ENCODE measurements at regions not wholly inside any gene's neighbourhood (a gene's known extent, or its start where the extent isn't known, plus 50 kb on each side); places are given as distances from the start of the nearest gene placed in this dataset.

DNA sequence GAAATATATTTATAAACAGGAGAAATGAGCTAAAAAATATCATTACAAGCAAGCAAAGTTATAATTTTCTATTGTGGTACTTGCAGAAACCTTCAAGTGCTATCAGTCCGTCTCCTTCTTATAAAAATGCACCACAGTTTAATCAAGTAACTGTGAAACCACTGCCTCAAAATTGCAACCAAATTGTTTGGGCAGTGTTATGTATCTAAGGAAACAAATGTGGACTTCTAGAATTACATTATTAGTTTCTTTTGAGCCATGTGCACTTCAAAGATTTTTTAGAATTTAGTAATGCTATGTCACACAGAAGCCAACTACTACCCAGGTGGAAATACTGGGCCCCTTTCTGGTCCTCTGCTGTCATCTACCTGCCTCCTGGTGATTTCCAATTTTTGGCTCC lies 495.6 kb downstream of the NYAP2 start:
- CTCF ChIA-PET, result no interaction called here
- H3K4me1 Mint-ChIP-seq (ENCODE audit: low read depth), result no peaks in the 10 kb centered on the region
- H3K27ac Mint-ChIP-seq, result no peak overlapping the region
- Histone ChIP-seq H3K27ac (ENCODE audit: low read depth in 1 of 2, low read length in 2 of 2) (no peak overlapping the region), H3K27me3 (ENCODE audit: control insufficient read depth in 1 of 2, insufficient read depth in 2 of 2, low read length in 2 of 2) (no peaks in the 10 kb centered on the region), H3K36me3 (ENCODE audit: insufficient read depth, low read length) (no peaks in the 10 kb centered on the region), H3K4me3 (ENCODE audit: low read length) (no peak overlapping the region), H3K4me1 (ENCODE audit: insufficient read depth, low read length) (no peaks in the 10 kb centered on the region), H3K9me3 (ENCODE audit: control insufficient read depth in 1 of 2, insufficient read depth in 1 of 2, low read length in 2 of 2) (no peaks in the 10 kb centered on the region)
- H3K27me3 Mint-ChIP-seq, result peaks cover 19% of the 10 kb centered on the region
- H3K9me3 Mint-ChIP-seq, result no peaks in the 10 kb centered on the region
- POLR2A ChIA-PET, result no interaction called here
- TF ChIP-seq, protein P1, sequence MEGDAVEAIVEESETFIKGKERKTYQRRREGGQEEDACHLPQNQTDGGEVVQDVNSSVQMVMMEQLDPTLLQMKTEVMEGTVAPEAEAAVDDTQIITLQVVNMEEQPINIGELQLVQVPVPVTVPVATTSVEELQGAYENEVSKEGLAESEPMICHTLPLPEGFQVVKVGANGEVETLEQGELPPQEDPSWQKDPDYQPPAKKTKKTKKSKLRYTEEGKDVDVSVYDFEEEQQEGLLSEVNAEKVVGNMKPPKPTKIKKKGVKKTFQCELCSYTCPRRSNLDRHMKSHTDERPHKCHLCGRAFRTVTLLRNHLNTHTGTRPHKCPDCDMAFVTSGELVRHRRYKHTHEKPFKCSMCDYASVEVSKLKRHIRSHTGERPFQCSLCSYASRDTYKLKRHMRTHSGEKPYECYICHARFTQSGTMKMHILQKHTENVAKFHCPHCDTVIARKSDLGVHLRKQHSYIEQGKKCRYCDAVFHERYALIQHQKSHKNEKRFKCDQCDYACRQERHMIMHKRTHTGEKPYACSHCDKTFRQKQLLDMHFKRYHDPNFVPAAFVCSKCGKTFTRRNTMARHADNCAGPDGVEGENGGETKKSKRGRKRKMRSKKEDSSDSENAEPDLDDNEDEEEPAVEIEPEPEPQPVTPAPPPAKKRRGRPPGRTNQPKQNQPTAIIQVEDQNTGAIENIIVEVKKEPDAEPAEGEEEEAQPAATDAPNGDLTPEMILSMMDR (IDR thresholded peaks at IDR 0.05), result no peak
- no peak overlapping the region for H3K4me3 Mint-ChIP-seq
- ATAC-seq (ENCODE audit: poor library complexity), result no peak
- intact Hi-C loops (cut with DNase I, micrococcal nuclease), result no loop called here
- H3K36me3 Mint-ChIP-seq (ENCODE audit: low read depth), result no peaks in the 10 kb centered on the region
- no peak for DNase-seq

DNA sequence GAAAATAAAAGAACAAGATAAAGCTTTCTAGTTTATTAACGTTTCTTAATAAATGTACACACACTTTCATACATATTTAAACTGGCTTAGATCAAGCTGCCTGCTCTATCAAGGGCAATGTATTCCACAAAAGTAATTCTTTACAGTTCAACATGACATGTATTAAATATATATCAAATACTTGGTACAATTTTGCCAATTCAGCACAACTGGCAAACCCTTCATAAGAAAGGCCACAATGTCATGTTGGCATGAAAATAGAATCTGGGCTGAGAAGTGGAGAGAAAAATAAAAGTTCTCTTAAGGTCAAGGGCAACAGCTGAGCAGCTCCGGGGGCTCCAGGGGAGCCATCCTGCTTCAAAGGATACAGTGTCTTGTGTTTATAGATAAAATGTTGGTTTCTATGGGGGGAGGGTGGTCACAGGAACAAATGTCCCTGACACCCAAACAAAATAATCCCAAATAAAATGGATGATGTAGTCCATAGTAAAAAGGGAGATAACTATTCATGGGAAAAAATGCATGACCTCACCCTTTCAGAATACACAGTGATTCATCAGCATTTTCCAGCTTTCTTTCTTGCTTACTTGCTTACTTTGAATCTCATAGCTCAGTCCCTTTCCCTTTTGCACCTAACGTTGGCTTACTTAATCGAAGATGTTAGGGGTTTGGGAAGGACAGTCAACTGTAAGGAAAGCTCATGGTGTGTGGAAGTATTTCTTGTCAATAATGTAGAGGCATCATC lies 494.9 kb downstream of the NYAP2 start:
- Histone ChIP-seq H3K27me3 (ENCODE audit: control insufficient read depth in 1 of 2, insufficient read depth in 2 of 2, low read length in 2 of 2) (no peaks in the 10 kb centered on the region), H3K27ac (ENCODE audit: low read depth in 1 of 2, low read length in 2 of 2) (no peak overlapping the region), H3K4me3 (ENCODE audit: low read length) (no peak overlapping the region), H3K4me1 (ENCODE audit: insufficient read depth, low read length) (no peaks in the 10 kb centered on the region), H3K36me3 (ENCODE audit: insufficient read depth, low read length) (no peaks in the 10 kb centered on the region), H3K9me3 (ENCODE audit: control insufficient read depth in 1 of 2, insufficient read depth in 1 of 2, low read length in 2 of 2) (no peaks in the 10 kb centered on the region)
- ChIA-PET CTCF (no interaction called here), POLR2A (no interaction called here)
- no peaks in the 10 kb centered on the region for H3K36me3 Mint-ChIP-seq (ENCODE audit: low read depth)
- TF ChIP-seq, protein P1 (IDR thresholded peaks at IDR 0.05), result no peak
- intact Hi-C loops (cut with DNase I, micrococcal nuclease), result no loop called here
- no peaks in the 10 kb centered on the region for H3K4me1 Mint-ChIP-seq (ENCODE audit: low read depth)
- H3K4me3 Mint-ChIP-seq, result no peak overlapping the region
- no peak for ATAC-seq (ENCODE audit: poor library complexity)
- H3K27ac Mint-ChIP-seq, result no peak overlapping the region
- no peaks in the 10 kb centered on the region for H3K9me3 Mint-ChIP-seq
- no peak for DNase-seq
- peaks cover 19% of the 10 kb centered on the region for H3K27me3 Mint-ChIP-seq

DNA sequence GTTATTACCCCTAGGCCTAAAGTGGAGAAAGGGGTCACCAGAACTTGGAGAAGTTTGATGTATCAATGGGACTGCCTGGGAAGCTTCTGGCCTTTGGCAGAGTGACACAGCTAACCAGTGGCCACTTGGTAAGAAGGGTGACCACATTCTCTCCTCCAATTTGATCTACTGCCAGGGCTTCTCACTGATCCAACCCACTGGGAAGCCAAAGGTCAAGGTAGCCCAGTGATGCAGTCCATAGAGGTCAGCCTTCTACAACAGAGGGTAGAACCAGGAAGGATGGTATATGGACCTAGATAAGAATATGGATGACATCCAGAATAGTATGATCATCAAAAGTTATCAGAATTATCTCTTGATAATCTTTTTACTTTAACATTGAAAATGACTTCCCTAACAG lies 493.6 kb downstream of the NYAP2 start:
- intact Hi-C loops (cut with DNase I, micrococcal nuclease), result no loop called here
- no peak overlapping the region for H3K4me3 ChIP-seq (ENCODE audit: low read length)
- ChIA-PET POLR2A (no interaction called here), CTCF (no interaction called here)
- Mint-ChIP-seq H3K36me3 (ENCODE audit: low read depth) (no peaks in the 10 kb centered on the region), H3K27ac (no peak overlapping the region), H3K27me3 (peaks cover 19% of the 10 kb centered on the region), H3K4me3 (no peak overlapping the region), H3K9me3 (no peaks in the 10 kb centered on the region), H3K4me1 (ENCODE audit: low read depth) (no peaks in the 10 kb centered on the region)
- no peak overlapping the region for H3K27ac ChIP-seq (ENCODE audit: low read depth in 1 of 2, low read length in 2 of 2)
- DNase-seq (no peak), ATAC-seq (ENCODE audit: poor library complexity) (no peak)
- H3K27me3 ChIP-seq (ENCODE audit: control insufficient read depth in 1 of 2, insufficient read depth in 2 of 2, low read length in 2 of 2), result no peaks in the 10 kb centered on the region
- H3K36me3 ChIP-seq (ENCODE audit: insufficient read depth, low read length), result no peaks in the 10 kb centered on the region
- TF ChIP-seq, protein P1 (IDR thresholded peaks at IDR 0.05), result no peak
- H3K4me1 ChIP-seq (ENCODE audit: insufficient read depth, low read length), result no peaks in the 10 kb centered on the region
- no peaks in the 10 kb centered on the region for H3K9me3 ChIP-seq (ENCODE audit: control insufficient read depth in 1 of 2, insufficient read depth in 1 of 2, low read length in 2 of 2)
